Stimulated activated naive CD4-positive, alpha-beta T cell (primary cell): ENCODE measurements at regions not wholly inside any gene's neighbourhood (a gene's known extent, or its start where the extent isn't known, plus 50 kb on each side); places are given as distances from the start of the nearest gene placed in this dataset.
"Not testable (repeated sequence)": the region's sequence is repeated elsewhere in the genome, so short reads cannot be mapped to it uniquely, and the experiment has no call there.

Experiments used
- DNase-seq, 6 experiments: peaks; one replicate each; lab custom pipeline; 2025; lab: John Stamatoyannopoulos, UW

- DNase-seq = peak in 1 of 6 experiments; percentile 35
These were observed 58.9 kb downstream of the GOLGA6L7 start for GRCh38 chr15:28789401-28790114.

- DNase-seq = not testable (repeated sequence)
These were observed 59.6 kb downstream of the GOLGA6L7 start for GRCh38 chr15:28788649-28789400.

- not testable (repeated sequence) for DNase-seq
These were observed 60.3 kb downstream of the GOLGA6L7 start for GRCh38 chr15:28788176-28788575.

GRCh38 chr15:28786521-28786920, 61.9 kb downstream of the GOLGA6L7 start:
- no peak for DNase-seq

GRCh38 chr15:28784347-28785163, 63.9 kb downstream of the GOLGA6L7 start:
- DNase-seq = not testable (repeated sequence)

- DNase-seq = no peak
These were observed 64.6 kb downstream of the GOLGA6L7 start for GRCh38 chr15:28783873-28784272.

GRCh38 chr15:28783466-28783865, 65.0 kb downstream of the GOLGA6L7 start:
- DNase-seq = no peak

GRCh38 chr15:28778397-28778796, 66.2 kb upstream of the GOLGA8M start:
- DNase-seq = not testable (repeated sequence)

- not testable (repeated sequence) for DNase-seq
These were observed 60.6 kb upstream of the GOLGA8M start for GRCh38 chr15:28772857-28773256.
